ENCODE measurements at regions not wholly inside any gene's neighbourhood (a gene's known extent, or its start where the extent isn't known, plus 50 kb on each side); places are given as distances from the start of the nearest gene placed in this dataset.

GRCh38 chr5:68147659-68148058, 67.9 kb upstream of the PIK3R1 start:
- TF ChIP-seq EZH2phosphoT487 (IDR thresholded peaks at IDR 0.05; ENCODE audit: borderline replicate concordance, low read depth) (no peak), CHD2 (IDR thresholded peaks at IDR 0.05; ENCODE audit: low read length, partially characterized antibody) (no peak), CTCF (IDR thresholded peaks at IDR 0.05) (no peak), JUND (IDR thresholded peaks at IDR 0.05) (no peak)
